SU-DHL-6 (cell line): ENCODE measurements at regions not wholly inside any gene's neighbourhood (a gene's known extent, or its start where the extent isn't known, plus 50 kb on each side); places are given as distances from the start of the nearest gene placed in this dataset.

ENCODE experiments used
- H2AFZ ChIP-seq: fragments of 200-600 bp; sonication (generic); 2 replicates; pipeline ENCODE4 v1.6.1; 2014; ENCODE audit warnings: low read depth, mild to moderate bottlenecking, moderate library complexity, mixed read lengths, antibody characterized with exemption, low read length; ENCODE audit not compliant: severe bottlenecking
- H3F3A ChIP-seq: fragments of 200-600 bp; shearing (Covaris generic); 2 replicates; pipeline ENCODE4 v1.6.0; 2016; ENCODE audit warnings: antibody characterized with exemption, mild to moderate bottlenecking; ENCODE audit not compliant: insufficient read depth
- H3K27ac ChIP-seq: fragments of 200-600 bp; sonication (generic); 2 replicates; pipeline ENCODE4 v1.5.1; 2016; ENCODE audit warnings: low read depth, mild to moderate bottlenecking, low read length, moderate library complexity, mixed read lengths
- H3K27me3 ChIP-seq: fragments of 200-600 bp; sonication (generic), shearing (Covaris generic); 2 replicates; pipeline ENCODE4 v1.6.0; 2014; ENCODE audit warnings: mild to moderate bottlenecking, low read length
- H3K36me3 ChIP-seq: fragments of 200-600 bp; sonication (generic); 2 replicates; pipeline ENCODE4 v1.6.1; 2014; ENCODE audit warnings: mild to moderate bottlenecking, low read length, mixed read lengths
- H3K4me2 ChIP-seq: fragments of 300-600, 200-600 bp; shearing (Covaris generic), sonication (generic); 2 replicates; pipeline ENCODE4 v1.6.0; 2014; ENCODE audit warnings: low read length, low read depth, mild to moderate bottlenecking; ENCODE audit not compliant: poor library complexity, severe bottlenecking
- H3K4me3 ChIP-seq: fragments of 200-600 bp; sonication (generic); 2 replicates; pipeline ENCODE4 v1.5.1; 2014; ENCODE audit warnings: antibody characterized with exemption, low read length, mild to moderate bottlenecking, mixed read lengths; ENCODE audit not compliant: insufficient read depth, poor library complexity, severe bottlenecking
- H3K79me2 ChIP-seq: fragments of 200-600 bp; sonication (generic); 2 replicates; pipeline ENCODE4 v1.6.1; 2014; ENCODE audit warnings: mild to moderate bottlenecking, low read length, moderate library complexity; ENCODE audit not compliant: insufficient read depth
- H3K9ac ChIP-seq: fragments of 200-600 bp; sonication (generic); 2 replicates; pipeline ENCODE4 v1.7.0; 2014; ENCODE audit warnings: mild to moderate bottlenecking, low read length
- H3K9me2 ChIP-seq: fragments of 200-600 bp; sonication (generic); replicated peaks from 2 replicates; pipeline ENCODE4 v1.6.1; 2014; ENCODE audit warnings: low read length; ENCODE audit not compliant: insufficient read depth
- H3K9me3 ChIP-seq: fragments of 200-600 bp; sonication (generic); 2 replicates; pipeline ENCODE4 v1.6.1; 2014; ENCODE audit warnings: low read length, mixed read lengths; ENCODE audit not compliant: insufficient read depth
- H4K20me1 ChIP-seq: fragments of 200-600 bp; sonication (generic); 2 replicates; pipeline ENCODE4 v1.6.1; 2014; ENCODE audit warnings: low read depth, mild to moderate bottlenecking, antibody characterized with exemption, low read length, moderate library complexity, mixed read lengths
- CTCF ChIP-seq: fragments of 200-600 bp; sonication (generic); IDR thresholded peaks from one replicate; pipeline ENCODE4 v1.5.1; 2017; ENCODE audit warnings: antibody characterized with exemption, mild to moderate bottlenecking, low read length, moderate library complexity; ENCODE audit not compliant: insufficient read depth, poor library complexity, severe bottlenecking
- EZH2phosphoT487 ChIP-seq: fragments of 200-600 bp; sonication (generic), shearing (Covaris generic); conservative IDR thresholded peaks from 2 replicates; pipeline ENCODE4 v1.6.1; 2018; ENCODE audit warnings: mild to moderate bottlenecking, antibody characterized with exemption, low read length, moderate library complexity, mixed read lengths

DNA sequence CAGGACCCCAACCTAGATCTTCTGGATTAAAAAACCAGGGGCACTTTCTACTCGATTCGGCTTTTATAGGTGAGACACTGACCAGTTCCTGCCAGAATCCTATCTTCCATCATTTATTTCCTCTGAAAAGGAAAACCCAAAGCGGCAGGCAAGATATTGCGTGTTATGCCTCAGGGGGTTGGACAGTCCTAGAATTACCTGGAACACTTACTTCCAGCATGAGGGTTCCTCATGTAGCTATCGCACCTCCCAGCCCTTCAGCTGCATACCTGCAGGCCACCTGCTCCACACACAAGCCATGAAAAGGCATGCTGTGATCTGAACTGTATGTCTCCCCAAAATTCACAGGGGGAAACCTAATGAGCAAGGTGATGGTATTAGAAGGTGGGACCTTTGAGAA is 58.3 kb upstream of the DLG1 start:
- H3K4me2 ChIP-seq = no peak overlapping the region
- H3K36me3 ChIP-seq = no peaks in the 10 kb centered on the region
- H3F3A ChIP-seq = no peaks in the 10 kb centered on the region
- H3K9me2 ChIP-seq = no peaks in the 10 kb centered on the region
- no peak overlapping the region for H3K9ac ChIP-seq
- peaks cover 4% of the 10 kb centered on the region; the same call in 1 of the 2 replicates for H3K9me3 ChIP-seq
- no peaks in the 10 kb centered on the region for H4K20me1 ChIP-seq
- no peak overlapping the region for H3K27ac ChIP-seq
- no peak overlapping the region for H3K4me3 ChIP-seq
- H3K27me3 ChIP-seq = no peaks in the 10 kb centered on the region
- TF ChIP-seq EZH2phosphoT487 (no peak), CTCF (no peak)
- H3K79me2 ChIP-seq = no peaks in the 10 kb centered on the region
- no peak overlapping the region for H2AFZ ChIP-seq

DNA sequence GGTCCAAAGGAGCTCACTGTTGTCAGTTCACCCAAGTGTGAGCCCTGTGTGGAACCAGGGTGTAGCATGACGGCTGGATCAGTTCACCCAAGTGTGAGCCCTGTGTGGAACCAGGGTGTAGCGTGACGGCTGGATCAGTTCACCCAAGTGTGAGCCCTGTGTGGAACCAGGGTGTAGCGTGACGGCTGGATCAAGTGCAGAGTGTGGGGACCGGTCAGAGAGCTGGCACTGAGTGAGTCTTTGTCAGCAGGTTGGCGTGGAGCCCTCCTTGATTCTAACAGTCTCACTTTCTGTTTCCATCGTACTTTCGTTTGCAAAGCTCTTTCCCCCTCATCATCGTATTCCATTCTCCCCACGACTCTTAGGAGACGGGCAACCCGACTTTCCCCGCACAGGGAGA is 57.9 kb upstream of the DLG1 start:
- Histone ChIP-seq H3K4me3 (no peak overlapping the region), H3K9me2 (no peaks in the 10 kb centered on the region), H3K9me3 (peaks cover 4% of the 10 kb centered on the region; the same call in 1 of the 2 replicates), H3K9ac (no peak overlapping the region), H4K20me1 (no peaks in the 10 kb centered on the region), H3K79me2 (no peaks in the 10 kb centered on the region), H3K27ac (no peak overlapping the region), H3K36me3 (no peaks in the 10 kb centered on the region), H3F3A (no peaks in the 10 kb centered on the region), H3K27me3 (no peaks in the 10 kb centered on the region), H2AFZ (no peak overlapping the region), H3K4me2 (no peak overlapping the region)
- TF ChIP-seq CTCF = no peak
- TF ChIP-seq EZH2phosphoT487 = no peak

- TF ChIP-seq CTCF (no peak), EZH2phosphoT487 (no peak)
- no peaks in the 10 kb centered on the region for H3F3A ChIP-seq
- no peaks in the 10 kb centered on the region for H4K20me1 ChIP-seq
- no peaks in the 10 kb centered on the region for H3K9me2 ChIP-seq
- no peaks in the 10 kb centered on the region for H3K79me2 ChIP-seq
- H3K27ac ChIP-seq = no peak overlapping the region
- no peak overlapping the region for H3K4me3 ChIP-seq
- peaks cover 3% of the 10 kb centered on the region; the same call in 1 of the 2 replicates for H3K9me3 ChIP-seq
- no peaks in the 10 kb centered on the region for H3K27me3 ChIP-seq
- H2AFZ ChIP-seq = no peak overlapping the region
- H3K4me2 ChIP-seq = no peak overlapping the region
- no peaks in the 10 kb centered on the region for H3K36me3 ChIP-seq
- H3K9ac ChIP-seq = no peak overlapping the region
These were observed 57.3 kb upstream of the DLG1 start for GRCh38 chr3:197355713-197356112.
